COLO668 (cell line): ENCODE measurements at regions not wholly inside any gene's neighbourhood (a gene's known extent, or its start where the extent isn't known, plus 50 kb on each side); places are given as distances from the start of the nearest gene placed in this dataset.
"Not testable (repeated sequence)": the region's sequence is repeated elsewhere in the genome, so short reads cannot be mapped to it uniquely, and the experiment has no call there.

ENCODE experiments used
- DNase-seq: peaks from one replicate; lab custom pipeline; 2025; ENCODE audit not compliant: unreplicated experiment; lab: John Stamatoyannopoulos, UW

- no peak for DNase-seq
Observed at GRCh38 chr2:105691947-105692390, 52.7 kb upstream of the NCK2 start.

- DNase-seq = no peak
Observed at GRCh38 chr2:105690566-105690965, 54.1 kb upstream of the NCK2 start.

DNA sequence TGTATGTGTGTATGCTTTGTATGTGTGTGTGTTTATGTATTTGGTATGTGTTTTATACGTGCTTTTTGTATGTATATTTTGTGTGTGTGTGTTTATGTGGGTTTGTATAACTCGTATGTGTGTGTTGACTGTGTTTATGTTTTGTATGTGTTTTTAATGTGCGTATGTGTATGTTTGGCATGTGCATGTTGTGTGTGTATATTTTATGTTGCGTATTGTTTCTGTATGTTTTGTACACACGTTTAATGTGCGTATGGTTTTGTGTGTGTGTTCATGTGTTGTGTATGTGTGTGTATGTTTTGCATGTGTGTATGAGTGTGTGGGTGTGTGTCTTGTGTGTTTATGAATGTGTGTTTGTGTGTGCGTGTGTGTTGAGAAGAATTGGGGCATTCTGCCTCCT, 55.2 kb upstream of the NCK2 start:
- no peak for DNase-seq

GRCh38 chr2:105688946-105689345, 55.8 kb upstream of the NCK2 start:
- DNase-seq = no peak

- no peak for DNase-seq
Observed at GRCh38 chr2:105686588-105686987, 58.1 kb upstream of the NCK2 start.

DNA sequence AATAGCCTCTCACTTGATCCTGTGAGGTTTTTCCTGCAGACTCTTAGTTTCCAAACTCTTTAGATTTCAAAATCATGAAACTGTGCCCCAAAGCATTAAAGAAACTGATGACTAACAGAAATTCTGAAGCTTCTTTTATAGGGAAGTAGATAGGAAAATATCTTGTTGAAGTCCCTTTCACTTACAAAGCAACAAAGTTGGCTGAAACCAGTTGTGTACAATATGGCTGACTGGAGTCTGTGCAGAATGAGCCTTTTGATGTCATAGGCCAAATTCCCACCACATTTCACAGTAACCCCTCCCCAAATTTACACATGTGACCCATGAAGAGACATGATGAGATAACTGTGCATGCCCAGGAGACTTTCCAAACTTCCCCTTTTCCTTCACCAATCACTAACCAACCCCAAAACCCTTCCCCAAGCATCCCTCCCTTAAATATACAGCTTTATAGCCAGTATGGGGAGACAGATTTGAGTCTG, 61.7 kb upstream of the NCK2 start:
- no peak for DNase-seq

DNA sequence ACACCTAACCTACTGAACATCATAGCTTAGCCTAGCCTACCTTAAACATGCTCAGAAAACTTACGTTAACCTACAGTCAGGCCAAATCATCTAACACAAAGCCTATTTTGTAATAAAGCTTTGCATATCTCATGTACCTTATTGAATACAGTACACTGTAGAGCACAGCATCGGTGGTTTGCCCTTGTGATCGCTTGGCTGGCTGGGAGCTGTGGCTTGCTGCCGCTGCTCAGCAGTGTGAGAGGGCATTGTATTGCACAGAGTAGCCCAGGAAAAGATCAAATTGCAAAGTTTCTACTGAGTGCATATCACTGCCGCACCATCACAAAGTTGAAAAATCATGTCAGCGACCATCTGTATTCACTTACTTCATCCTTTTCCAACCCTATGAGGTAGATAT, 62.3 kb upstream of the NCK2 start:
- DNase-seq = no peak

DNA sequence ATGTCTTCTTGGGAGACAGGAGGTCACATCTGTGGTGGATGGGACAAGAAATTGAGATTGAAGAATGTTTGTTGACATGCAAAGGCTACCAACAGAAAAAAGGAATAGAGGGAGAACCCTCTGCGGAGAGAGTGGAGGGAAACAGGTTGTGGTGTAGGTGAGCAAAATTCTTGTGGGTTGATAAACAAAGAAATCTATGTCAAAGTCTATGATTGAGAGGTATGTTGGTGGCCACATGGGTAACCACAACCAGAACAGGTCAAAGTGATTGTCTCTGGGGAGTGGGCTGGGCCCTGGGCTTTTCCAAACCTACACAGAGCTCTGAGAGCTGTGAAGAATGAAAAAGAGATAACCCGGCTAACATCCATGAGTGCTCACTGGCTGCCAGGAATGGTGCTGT, 62.8 kb upstream of the NCK2 start:
- DNase-seq = no peak

GRCh38 chr2:105680357-105680756, 64.4 kb upstream of the NCK2 start:
- no peak for DNase-seq

GRCh38 chr2:105678346-105678745, 66.4 kb upstream of the NCK2 start:
- DNase-seq = no peak

- no peak for DNase-seq
Observed at GRCh38 chr2:105677901-105678300, 66.8 kb upstream of the NCK2 start.

GRCh38 chr2:105675841-105676240, 68.9 kb upstream of the NCK2 start:
- no peak for DNase-seq

- no peak for DNase-seq
Observed at GRCh38 chr2:105674859-105675541, 69.7 kb upstream of the NCK2 start.

DNA sequence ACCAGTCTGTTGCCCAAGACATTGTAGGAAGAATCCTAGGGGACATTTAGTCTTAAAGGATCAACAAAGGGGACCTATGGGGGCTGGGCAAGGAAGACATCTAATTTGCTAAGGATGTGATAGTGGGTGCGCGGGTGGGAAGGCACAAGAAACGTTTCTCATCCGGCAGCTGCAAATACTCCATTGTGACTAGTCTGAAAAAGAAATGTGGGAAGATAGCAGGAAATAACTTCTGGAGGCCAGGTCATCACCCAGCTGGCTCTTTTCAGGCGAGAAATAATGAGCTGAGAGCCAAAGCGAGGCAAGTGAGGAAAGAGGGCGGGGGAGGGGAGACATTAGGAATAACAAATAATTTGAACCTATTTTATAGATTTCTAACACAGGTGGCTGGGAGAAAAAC, 70.3 kb upstream of the NCK2 start:
- DNase-seq = no peak

DNA sequence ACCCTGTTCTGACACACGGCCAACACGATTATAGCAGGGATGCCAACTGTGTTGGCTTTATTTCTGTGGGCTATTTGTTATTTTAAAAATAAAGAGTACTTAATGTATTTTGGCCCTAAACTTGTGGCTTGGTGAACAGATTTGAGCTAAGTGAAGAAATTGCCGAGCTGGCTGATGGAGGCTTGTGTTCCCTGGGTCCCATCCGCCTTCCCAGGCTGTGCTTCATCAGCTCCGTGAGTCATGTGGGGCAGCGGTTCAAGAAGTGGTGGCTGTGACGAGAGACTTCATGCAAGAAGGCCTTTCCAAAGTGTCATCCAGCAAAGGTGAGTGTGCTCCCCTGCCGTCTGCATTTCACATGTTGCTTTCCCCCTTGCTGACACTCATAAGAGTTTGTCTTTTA, 73.6 kb upstream of the NCK2 start:
- no peak for DNase-seq

DNA sequence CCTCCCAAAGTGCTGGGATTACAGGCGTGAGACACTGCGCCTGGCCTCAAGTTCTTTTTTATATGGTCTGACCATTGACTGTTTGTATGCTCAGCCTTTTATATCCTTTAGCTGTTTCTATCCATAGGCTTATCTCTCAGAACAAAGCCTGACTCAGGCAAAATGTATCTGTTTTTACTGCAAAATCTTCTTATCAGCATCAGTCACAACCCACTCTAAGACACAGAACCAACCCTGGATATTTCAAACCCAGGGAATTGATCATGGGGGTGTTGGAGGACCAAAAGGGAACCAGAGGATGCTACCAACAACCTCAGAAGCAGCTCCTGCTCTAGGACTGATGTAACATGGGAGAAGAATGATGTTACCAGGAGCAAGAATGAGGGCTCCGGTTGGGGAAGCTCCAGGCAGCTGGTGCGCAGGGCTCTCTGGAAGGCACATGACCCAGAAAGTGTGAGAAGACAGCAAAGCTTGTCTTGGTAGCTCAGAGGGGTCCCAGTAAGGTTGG, 75.3 kb upstream of the NCK2 start:
- DNase-seq = no peak

DNA sequence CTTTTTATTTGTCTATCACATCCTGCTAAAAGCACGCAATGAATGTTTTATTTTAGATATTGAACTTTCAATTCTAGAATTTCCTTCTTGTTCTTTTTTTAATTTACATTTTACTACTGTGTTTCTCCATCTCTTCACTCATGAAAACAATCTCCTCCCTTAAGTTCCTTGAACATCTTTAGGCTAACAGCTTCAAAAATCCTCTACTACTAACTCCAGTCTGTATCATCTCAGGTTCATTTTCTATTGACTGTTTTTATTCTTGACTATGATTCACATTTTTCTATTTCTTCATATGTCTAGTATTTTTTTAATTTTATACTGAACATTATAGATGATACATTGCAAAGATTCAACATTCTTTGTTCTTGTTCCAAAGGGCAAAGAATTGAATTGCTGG, 79.2 kb upstream of the NCK2 start:
- DNase-seq = no peak

DNA sequence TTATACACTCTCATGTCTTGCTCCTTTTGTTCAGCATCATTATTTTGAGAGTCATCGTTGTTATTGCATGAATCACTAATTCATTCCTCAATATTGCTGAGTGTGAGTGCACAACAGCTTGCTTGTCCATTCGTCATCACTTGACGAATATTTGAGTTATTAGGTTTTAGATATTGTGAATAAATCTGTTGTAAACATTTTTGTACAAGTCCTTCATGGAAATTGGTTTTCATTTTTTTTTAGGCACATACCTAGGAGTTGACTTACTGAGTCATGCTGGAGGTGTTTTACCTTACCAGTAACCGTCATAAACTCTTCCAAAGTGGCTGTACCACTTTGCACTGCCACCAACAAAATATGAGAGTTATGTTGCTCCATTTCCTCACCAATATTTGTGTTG, 84.2 kb upstream of the NCK2 start:
- DNase-seq = no peak

DNA sequence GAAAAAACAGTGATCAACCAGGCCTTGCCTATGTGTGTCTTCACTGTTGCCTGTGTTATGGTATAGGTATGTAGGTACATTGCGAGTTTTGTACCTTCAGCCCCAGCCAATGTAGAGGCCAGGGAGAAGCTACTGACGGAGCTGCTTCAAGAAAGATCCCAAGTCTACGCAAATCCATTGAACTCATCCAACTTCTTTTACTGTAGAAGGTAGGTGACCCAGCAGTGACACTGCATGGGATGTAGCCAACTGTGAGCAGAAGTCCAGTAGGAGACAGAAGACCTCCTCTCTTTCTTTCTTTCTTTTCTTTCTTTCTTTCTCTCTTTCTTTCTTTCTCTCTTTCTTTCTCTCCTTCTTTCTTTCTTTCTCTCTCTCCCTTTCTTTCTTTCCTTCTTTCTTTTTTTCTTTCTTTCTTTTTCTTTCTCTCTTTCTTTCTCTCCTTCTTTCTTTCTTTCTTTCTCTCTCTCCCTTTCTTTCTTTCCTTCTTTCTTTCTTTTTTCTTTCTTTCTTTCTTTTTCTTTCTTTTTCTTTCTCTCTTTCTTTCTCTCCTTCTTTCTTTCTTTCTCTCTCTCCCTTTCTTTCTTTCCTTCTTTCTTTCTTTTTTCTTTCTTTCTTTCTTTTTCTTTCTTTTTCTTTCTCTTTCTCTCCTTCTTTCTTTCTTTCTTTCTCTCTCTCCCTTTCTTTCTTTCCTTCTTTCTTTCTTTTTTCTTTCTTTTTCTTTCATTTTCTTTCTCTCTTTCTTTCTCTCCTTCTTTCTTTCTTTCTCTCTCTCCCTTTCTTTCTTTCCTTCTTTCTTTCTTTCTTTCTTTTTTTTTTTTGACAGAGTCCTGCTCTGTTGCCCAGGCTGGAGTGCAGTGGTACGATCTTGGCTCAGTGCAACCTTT, 88.7 kb upstream of the NCK2 start:
- DNase-seq = not testable (repeated sequence)

GRCh38 chr2:105655244-105655643, 89.5 kb upstream of the NCK2 start:
- no peak for DNase-seq

- no peak for DNase-seq
Observed at GRCh38 chr2:105654474-105655004, 90.2 kb upstream of the NCK2 start.

GRCh38 chr2:105653302-105653701, 91.4 kb upstream of the NCK2 start:
- no peak for DNase-seq
